Calu3 (cell line): ENCODE measurements at regions not wholly inside any gene's neighbourhood (a gene's known extent, or its start where the extent isn't known, plus 50 kb on each side); places are given as distances from the start of the nearest gene placed in this dataset.

Experiments
- BruUV-seq: library from RNA; stranded (reverse); fragments of 400-500 nt; replicated peaks from 2 replicates; lab custom pipeline; 2021; lab: Mats Ljungman, UMichigan
- CTCF ChIA-PET: fragments of 300-600 bp; sonication (Branson Sonifier 250); formaldehyde crosslinking; loops from one replicate; lab custom pipeline; 2022; ENCODE audit warnings: antibody characterized with exemption; lab: Charles Lee
- DNase-seq: peaks from one replicate; pipeline ENCODE4 v3.0.0; 2022
- H3K27ac Mint-ChIP-seq: one replicate; pipeline ENCODE4 v1.8.0; 2022; ENCODE audit warnings: mixed read lengths; ENCODE audit not compliant: unreplicated experiment
- H3K27me3 Mint-ChIP-seq: one replicate; pipeline ENCODE4 v1.8.0; 2022; ENCODE audit warnings: mixed read lengths; ENCODE audit not compliant: unreplicated experiment
- H3K36me3 Mint-ChIP-seq: one replicate; pipeline ENCODE4 v1.8.0; 2022; ENCODE audit warnings: mild to moderate bottlenecking, moderate library complexity, mixed read lengths; ENCODE audit not compliant: insufficient read depth, unreplicated experiment
- H3K4me1 Mint-ChIP-seq: one replicate; pipeline ENCODE4 v1.8.0; 2022; ENCODE audit warnings: mild to moderate bottlenecking, low read depth, mixed read lengths; ENCODE audit not compliant: unreplicated experiment
- H3K4me3 Mint-ChIP-seq: one replicate; pipeline ENCODE4 v1.8.0; 2022; ENCODE audit warnings: mild to moderate bottlenecking, low read depth, moderate library complexity, mixed read lengths; ENCODE audit not compliant: unreplicated experiment
- H3K9me3 Mint-ChIP-seq: one replicate; pipeline ENCODE4 v1.8.0; 2022; ENCODE audit warnings: low read depth, mixed read lengths; ENCODE audit not compliant: unreplicated experiment
- intact Hi-C: fragments of 100-400 bp; cut with micrococcal nuclease; formaldehyde crosslinking; loops from one replicate; pipeline ENCODE4 v1.10.0; 2022; ENCODE audit not compliant: unreplicated experiment
- TF ChIP-seq, protein P1 (sequence below): fragments of 200-600 bp; IDR thresholded peaks from one replicate; pipeline ENCODE4 v1.8.0; 2022; ENCODE audit warnings: antibody characterized with exemption; ENCODE audit not compliant: unreplicated experiment

- Mint-ChIP-seq H3K4me3 (no peak overlapping the region), H3K27me3 (no peaks in the 10 kb centered on the region), H3K36me3 (no peaks in the 10 kb centered on the region), H3K27ac (no peak overlapping the region), H3K9me3 (no peaks in the 10 kb centered on the region), H3K4me1 (no peaks in the 10 kb centered on the region)
- no peak for DNase-seq
- TF ChIP-seq, protein P1, sequence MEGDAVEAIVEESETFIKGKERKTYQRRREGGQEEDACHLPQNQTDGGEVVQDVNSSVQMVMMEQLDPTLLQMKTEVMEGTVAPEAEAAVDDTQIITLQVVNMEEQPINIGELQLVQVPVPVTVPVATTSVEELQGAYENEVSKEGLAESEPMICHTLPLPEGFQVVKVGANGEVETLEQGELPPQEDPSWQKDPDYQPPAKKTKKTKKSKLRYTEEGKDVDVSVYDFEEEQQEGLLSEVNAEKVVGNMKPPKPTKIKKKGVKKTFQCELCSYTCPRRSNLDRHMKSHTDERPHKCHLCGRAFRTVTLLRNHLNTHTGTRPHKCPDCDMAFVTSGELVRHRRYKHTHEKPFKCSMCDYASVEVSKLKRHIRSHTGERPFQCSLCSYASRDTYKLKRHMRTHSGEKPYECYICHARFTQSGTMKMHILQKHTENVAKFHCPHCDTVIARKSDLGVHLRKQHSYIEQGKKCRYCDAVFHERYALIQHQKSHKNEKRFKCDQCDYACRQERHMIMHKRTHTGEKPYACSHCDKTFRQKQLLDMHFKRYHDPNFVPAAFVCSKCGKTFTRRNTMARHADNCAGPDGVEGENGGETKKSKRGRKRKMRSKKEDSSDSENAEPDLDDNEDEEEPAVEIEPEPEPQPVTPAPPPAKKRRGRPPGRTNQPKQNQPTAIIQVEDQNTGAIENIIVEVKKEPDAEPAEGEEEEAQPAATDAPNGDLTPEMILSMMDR = no peak
- BruUV-seq = no TSS peak
- intact Hi-C loops = no loop called here
- CTCF ChIA-PET = no interaction called here
Observed at GRCh38 chr15:38740206-38740605, 175.6 kb upstream of the RASGRP1 start.

DNA sequence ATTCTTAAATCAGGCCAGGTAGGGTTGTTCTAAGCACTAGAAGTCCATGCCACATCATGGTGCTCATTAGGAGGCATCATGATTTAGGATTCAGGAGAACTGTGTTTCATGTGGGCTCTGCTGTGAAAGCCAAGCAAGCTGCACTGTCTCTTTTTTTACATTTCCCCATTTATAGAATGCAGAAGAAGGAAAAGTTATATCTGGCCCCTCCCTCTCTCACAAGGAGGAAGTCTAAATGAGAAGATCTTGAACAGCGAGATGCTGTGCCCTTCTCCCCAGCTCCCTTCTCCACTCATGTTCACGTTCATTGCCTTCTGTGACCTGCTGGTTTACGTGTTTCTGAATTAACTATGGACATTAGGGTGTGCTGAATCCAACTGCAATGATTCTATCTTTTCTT, 178.5 kb upstream of the RASGRP1 start:
- CTCF ChIA-PET = interaction anchor here (0.7 kb wide), 1 partner anchor 60 kb away, joined by 3 read pairs; no protein-coding TSS in a partner anchor
- H3K27ac Mint-ChIP-seq = no peak overlapping the region
- BruUV-seq = no TSS peak
- H3K27me3 Mint-ChIP-seq = peaks cover 8% of the 10 kb centered on the region
- no peaks in the 10 kb centered on the region for H3K36me3 Mint-ChIP-seq
- H3K9me3 Mint-ChIP-seq = no peaks in the 10 kb centered on the region
- TF ChIP-seq, protein P1 = no peak
- DNase-seq = no peak
- no peak overlapping the region for H3K4me3 Mint-ChIP-seq
- intact Hi-C loops = no loop called here
- H3K4me1 Mint-ChIP-seq = no peaks in the 10 kb centered on the region

GRCh38 chr15:38745126-38745525, 180.5 kb upstream of the RASGRP1 start:
- TF ChIP-seq, protein P1 = no peak
- CTCF ChIA-PET = no interaction called here
- intact Hi-C loops = no loop called here

DNA sequence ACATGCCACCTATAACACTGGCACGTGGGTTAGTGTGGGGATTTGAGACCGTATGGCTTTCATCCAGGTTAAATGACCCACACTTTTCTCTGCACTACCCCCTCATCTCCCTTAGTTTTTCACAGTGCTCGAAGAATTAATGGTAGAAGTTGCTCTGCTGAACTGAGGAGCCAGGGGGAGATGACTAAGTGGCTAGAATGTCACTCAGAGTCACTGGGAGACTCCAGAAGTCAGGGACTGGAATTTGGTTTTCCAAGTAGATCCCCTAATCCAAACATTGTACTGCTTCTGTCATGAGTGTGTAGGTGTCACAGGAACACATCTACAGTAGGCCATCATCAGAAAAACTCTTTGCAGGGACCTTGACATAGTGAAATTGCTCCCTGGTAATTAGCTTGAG, 181.0 kb upstream of the RASGRP1 start:
- DNase-seq = no peak
- TF ChIP-seq, protein P1 = no peak
- H3K36me3 Mint-ChIP-seq = no peaks in the 10 kb centered on the region
- intact Hi-C loops = no loop called here
- no peaks in the 10 kb centered on the region for H3K9me3 Mint-ChIP-seq
- no TSS peak for BruUV-seq
- no peak overlapping the region for H3K27ac Mint-ChIP-seq
- CTCF ChIA-PET = no interaction called here
- peaks cover 18% of the 10 kb centered on the region for H3K27me3 Mint-ChIP-seq
- H3K4me3 Mint-ChIP-seq = no peak overlapping the region
- H3K4me1 Mint-ChIP-seq = no peaks in the 10 kb centered on the region

More at GRCh38 chr15:38745126-38745525, 180.5 kb upstream of the RASGRP1 start:
- H3K27me3 Mint-ChIP-seq = peaks cover 18% of the 10 kb centered on the region
- no peaks in the 10 kb centered on the region for H3K4me1 Mint-ChIP-seq
- no peak overlapping the region for H3K4me3 Mint-ChIP-seq
- H3K27ac Mint-ChIP-seq = no peak overlapping the region
- no peak for DNase-seq
- H3K36me3 Mint-ChIP-seq = no peaks in the 10 kb centered on the region
- BruUV-seq = no TSS peak
- H3K9me3 Mint-ChIP-seq = no peaks in the 10 kb centered on the region
